RWPE2 (cell line): ENCODE measurements at regions not wholly inside any gene's neighbourhood (a gene's known extent, or its start where the extent isn't known, plus 50 kb on each side); places are given as distances from the start of the nearest gene placed in this dataset.

ENCODE experiments used
- ATAC-seq: fragments of 200-7000 bp; cut with Tn5 transposase; 3 replicates; pipeline ENCODE4 v1.9.1; 2021; ENCODE audit warnings: low read depth
- DNase-seq: peaks from one replicate; pipeline ENCODE4 v3.0.0-alpha.2; 2020; ENCODE audit warnings: low spot score
- H3K27ac ChIP-seq: fragments of 450-650 bp; 2 replicates; pipeline ENCODE4 v1.5.1; 2017; ENCODE audit warnings: mild to moderate bottlenecking; ENCODE audit not compliant: poor library complexity, severe bottlenecking
- H3K27me3 ChIP-seq: fragments of 250-450 bp; sonication (Bioruptor Pico); 2 replicates; pipeline ENCODE4 v1.5.1; 2021; ENCODE audit warnings: mild to moderate bottlenecking, moderate library complexity; ENCODE audit not compliant: insufficient read depth, poor library complexity, severe bottlenecking
- H3K36me3 ChIP-seq: fragments of 250-450 bp; sonication (Bioruptor Pico); 2 replicates; pipeline ENCODE4 v1.5.1; 2020; ENCODE audit warnings: low read depth, mild to moderate bottlenecking, moderate library complexity
- H3K4me1 ChIP-seq: fragments of 250-450 bp; sonication (Bioruptor Pico); 2 replicates; pipeline ENCODE4 v1.5.1; 2021; ENCODE audit warnings: mild to moderate bottlenecking, moderate library complexity; ENCODE audit not compliant: insufficient read depth, poor library complexity, severe bottlenecking
- H3K4me3 ChIP-seq: fragments of 250-450 bp; sonication (Bioruptor Pico); 2 replicates; pipeline ENCODE4 v1.5.1; 2021; ENCODE audit warnings: mild to moderate bottlenecking, moderate library complexity; ENCODE audit not compliant: severe bottlenecking
- H3K9me3 ChIP-seq: fragments of 250-450 bp; sonication (Bioruptor Pico); 2 replicates; pipeline ENCODE4 v1.5.1; 2021; ENCODE audit warnings: mild to moderate bottlenecking, moderate library complexity; ENCODE audit not compliant: severe bottlenecking
- TF ChIP-seq, protein P1 (sequence below): fragments of 450-650 bp; IDR thresholded peaks from one replicate; pipeline ENCODE4 v1.5.1; 2017; ENCODE audit warnings: mild to moderate bottlenecking, moderate library complexity; ENCODE audit not compliant: poor library complexity, severe bottlenecking

DNA sequence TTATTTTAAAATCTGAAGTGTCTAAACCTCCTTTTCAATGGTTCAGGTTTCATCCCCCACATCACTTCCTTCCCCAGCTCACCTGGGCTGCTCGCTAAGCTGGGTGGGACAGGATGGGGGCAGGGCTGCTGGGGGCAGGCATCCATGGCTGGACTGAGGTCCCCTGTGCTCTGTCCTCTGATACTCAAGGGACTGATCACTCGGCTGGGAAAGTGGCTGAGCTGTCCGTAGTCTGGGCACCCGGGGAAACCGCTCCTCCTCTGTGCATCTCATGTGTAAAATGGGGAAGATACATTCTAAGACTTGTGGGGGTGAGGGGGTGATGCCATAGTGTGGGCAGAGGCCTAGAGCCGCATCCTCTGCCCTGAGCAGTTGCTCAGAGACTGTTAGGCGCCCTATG is 411.2 kb downstream of the MATN1 start:
- peaks cover 23% of the 10 kb centered on the region for H3K27me3 ChIP-seq
- no peaks in the 10 kb centered on the region for H3K4me1 ChIP-seq
- no peak overlapping the region for H3K27ac ChIP-seq
- no peaks in the 10 kb centered on the region for H3K36me3 ChIP-seq
- no peak for ATAC-seq
- DNase-seq = no peak
- no peak overlapping the region for H3K4me3 ChIP-seq
- no peaks in the 10 kb centered on the region for H3K9me3 ChIP-seq
- TF ChIP-seq, protein P1, sequence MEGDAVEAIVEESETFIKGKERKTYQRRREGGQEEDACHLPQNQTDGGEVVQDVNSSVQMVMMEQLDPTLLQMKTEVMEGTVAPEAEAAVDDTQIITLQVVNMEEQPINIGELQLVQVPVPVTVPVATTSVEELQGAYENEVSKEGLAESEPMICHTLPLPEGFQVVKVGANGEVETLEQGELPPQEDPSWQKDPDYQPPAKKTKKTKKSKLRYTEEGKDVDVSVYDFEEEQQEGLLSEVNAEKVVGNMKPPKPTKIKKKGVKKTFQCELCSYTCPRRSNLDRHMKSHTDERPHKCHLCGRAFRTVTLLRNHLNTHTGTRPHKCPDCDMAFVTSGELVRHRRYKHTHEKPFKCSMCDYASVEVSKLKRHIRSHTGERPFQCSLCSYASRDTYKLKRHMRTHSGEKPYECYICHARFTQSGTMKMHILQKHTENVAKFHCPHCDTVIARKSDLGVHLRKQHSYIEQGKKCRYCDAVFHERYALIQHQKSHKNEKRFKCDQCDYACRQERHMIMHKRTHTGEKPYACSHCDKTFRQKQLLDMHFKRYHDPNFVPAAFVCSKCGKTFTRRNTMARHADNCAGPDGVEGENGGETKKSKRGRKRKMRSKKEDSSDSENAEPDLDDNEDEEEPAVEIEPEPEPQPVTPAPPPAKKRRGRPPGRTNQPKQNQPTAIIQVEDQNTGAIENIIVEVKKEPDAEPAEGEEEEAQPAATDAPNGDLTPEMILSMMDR = no peak

DNA sequence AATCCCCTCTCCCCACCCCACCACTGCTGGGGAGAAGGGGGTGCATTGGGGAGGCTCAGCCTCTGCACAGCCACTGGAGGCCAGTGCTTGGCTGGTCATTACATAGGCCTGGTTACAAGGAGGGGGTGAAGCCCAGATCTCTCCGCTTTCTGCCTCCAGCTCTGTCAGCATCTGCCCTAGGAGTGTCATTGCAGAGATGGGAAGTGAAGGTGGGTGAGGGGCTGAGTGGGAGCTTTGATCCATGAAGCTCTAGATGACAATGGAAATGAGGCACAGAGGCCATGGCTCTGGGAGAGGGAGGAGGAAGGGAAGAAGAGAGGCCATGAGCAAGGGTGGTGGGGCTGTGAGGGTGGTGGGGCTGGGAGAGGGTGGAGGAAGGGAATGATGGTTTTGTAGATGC is 411.6 kb downstream of the MATN1 start:
- Histone ChIP-seq H3K27me3 (peaks cover 25% of the 10 kb centered on the region), H3K9me3 (no peaks in the 10 kb centered on the region), H3K4me1 (no peaks in the 10 kb centered on the region), H3K4me3 (no peak overlapping the region), H3K27ac (no peak overlapping the region), H3K36me3 (no peaks in the 10 kb centered on the region)
- no peak for DNase-seq
- TF ChIP-seq, protein P1 = no peak
- ATAC-seq = no peak

DNA sequence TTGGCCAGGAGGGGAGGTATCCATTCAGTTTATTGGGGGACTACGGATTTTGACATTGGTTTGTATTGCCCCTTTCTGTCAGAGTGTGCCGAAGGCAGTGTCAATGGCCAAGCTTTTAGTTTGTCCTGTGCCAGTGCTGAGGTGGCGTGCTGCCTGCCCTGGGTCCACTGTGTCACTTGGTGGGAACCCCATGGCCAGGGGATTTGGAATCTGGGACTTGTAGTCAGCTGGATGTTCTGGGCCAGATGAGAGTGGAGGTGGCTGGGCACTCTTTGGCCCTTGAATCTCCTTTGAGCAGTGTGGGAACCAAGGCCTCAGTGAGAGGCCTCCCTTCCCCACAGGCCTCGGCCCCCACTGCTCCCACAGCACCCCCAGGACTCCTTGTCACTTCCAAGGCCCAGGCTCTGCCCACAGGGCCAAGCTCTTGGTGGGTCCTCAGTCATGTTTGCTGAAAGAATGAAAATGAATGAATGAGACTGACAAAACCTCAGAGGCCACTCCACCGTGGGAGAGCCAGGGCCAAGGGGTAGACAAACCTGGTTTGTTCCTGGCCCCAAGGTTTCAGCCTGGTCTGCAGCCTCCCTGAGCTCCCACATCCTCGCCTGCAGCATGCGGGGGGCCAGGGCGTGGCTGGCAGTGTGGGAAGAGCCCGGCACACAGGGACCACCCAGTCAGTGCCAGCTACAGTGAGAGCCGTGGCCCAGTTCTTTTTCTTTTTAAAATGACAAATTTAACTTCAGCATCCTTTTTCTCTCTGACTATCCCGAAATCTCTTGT is 412.2 kb downstream of the MATN1 start:
- Histone ChIP-seq H3K4me1 (no peaks in the 10 kb centered on the region), H3K4me3 (no peak overlapping the region), H3K27me3 (peaks cover 25% of the 10 kb centered on the region), H3K9me3 (no peaks in the 10 kb centered on the region), H3K36me3 (no peaks in the 10 kb centered on the region), H3K27ac (no peak overlapping the region)
- DNase-seq (no peak), ATAC-seq (no peak)
- TF ChIP-seq, protein P1 = no peak

GRCh38 chr1:30307182-30307581 is 416.2 kb downstream of the MATN1 start:
- TF ChIP-seq, protein P1 = no peak
- H3K27ac ChIP-seq = no peak overlapping the region
- H3K4me1 ChIP-seq = no peaks in the 10 kb centered on the region
- H3K9me3 ChIP-seq = no peaks in the 10 kb centered on the region
- peaks cover 17% of the 10 kb centered on the region for H3K27me3 ChIP-seq
- DNase-seq (no peak), ATAC-seq (no peak)
- no peaks in the 10 kb centered on the region for H3K36me3 ChIP-seq
- no peak overlapping the region for H3K4me3 ChIP-seq

DNA sequence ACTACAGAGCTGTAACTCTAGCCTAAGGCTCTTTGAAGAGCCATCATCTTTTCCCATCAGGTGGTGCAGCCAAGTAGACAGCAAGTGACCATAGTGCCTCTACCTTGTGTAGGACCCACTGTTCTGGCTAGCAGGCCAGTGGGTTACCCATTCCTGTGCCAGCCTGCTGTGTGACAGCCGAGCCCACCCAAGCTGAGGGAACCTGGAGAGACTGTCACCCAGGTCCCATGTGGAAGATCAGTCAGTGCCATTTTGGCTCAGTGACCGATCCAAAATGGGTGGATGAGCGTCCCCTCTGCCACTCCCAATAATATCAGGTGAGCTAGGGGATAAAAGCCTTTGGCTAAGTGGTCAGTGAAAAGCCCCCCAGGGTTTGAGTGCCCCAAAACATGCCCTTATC is 417.9 kb downstream of the MATN1 start:
- Histone ChIP-seq H3K27ac (no peak overlapping the region), H3K27me3 (peaks cover 14% of the 10 kb centered on the region), H3K36me3 (no peaks in the 10 kb centered on the region), H3K4me1 (no peaks in the 10 kb centered on the region), H3K9me3 (no peaks in the 10 kb centered on the region), H3K4me3 (no peak overlapping the region)
- TF ChIP-seq, protein P1 = no peak
- no peak for DNase-seq
- no peak for ATAC-seq
